DMS53 treated with DMSO at 0.1 percent for 48 hours (cell line): ENCODE measurements at regions not wholly inside any gene's neighbourhood (a gene's known extent, or its start where the extent isn't known, plus 50 kb on each side); places are given as distances from the start of the nearest gene placed in this dataset.

Experiments
- DNase-seq: peaks from one replicate; lab custom pipeline; 2025; ENCODE audit not compliant: unreplicated experiment; lab: John Stamatoyannopoulos, UW

DNA sequence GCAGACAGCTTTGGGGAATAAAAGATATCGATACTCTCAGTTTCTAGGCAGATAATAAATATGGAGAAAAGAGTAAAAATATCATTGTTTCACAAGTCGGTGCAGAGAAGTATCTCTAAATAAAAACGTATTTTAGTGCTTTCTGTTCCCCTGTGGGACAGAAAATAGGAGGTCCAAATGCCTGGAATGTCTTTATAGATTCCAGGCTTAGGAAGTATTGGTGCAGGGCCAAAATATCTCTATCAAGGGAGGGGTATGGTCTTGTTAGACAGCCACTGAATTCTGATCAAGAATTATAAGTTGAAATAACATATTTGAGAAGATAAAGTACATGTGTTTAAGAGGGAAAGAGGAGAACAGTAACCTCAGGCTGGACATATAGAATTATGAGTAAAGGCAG is 596.4 kb downstream of the PCDH18 start:
- DNase-seq = no peak

DNA sequence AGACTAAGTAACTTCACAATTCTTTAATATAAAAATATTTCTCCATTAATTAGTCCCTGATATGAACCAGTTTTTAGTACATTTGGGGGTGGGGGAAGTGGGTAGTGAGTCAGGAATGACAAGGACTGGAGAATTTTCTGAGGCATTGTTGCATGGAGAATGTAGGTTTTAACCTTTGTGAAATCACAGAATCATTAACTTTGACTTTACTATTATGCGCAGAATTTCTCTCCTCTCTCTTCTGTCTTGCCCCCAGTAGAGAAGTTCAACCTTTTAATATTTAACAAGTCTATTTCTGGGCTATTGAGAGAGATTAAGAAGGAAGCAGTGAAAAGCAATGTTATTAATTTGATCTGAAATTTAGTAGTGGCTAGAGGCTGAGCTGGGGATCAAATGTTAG is 597.0 kb downstream of the PCDH18 start:
- no peak for DNase-seq

DNA sequence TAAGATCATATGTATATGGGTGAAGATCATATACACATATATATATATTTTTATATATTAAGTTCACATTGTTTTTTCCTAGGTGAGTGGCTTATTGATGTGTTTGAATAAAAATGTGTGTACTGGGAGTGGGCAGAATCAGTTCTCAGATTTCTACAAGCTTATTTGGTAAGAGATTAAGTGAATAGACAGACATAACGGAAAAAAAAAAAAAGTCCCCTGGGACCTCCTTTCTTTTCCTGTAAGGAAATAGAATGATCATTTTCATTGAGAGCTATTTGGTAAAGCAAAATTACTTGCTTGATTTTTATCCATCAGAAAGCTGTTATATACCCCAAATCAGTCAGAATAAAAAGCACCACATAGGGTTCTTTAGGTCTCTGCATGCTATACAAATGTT is 597.7 kb downstream of the PCDH18 start:
- no peak for DNase-seq

DNA sequence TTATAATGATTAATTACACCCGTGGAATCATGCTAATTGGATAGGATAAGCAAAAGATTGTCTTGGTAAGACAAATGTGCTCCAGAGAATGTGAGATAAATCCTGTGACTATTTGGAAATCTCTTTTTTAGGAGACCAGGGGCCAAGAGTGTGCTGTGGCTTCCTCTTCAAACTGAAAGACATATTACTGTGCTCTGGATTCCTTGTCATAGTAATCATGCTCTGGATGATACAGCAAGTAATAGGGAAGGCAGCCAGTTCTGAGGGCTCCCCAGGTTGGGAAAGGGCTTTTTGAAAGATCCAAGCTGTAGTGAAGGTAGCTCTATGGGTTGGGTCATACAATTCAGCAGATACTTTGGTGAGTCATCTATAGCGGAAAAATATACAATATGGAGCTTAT is 600.5 kb downstream of the PCDH18 start:
- no peak for DNase-seq

DNA sequence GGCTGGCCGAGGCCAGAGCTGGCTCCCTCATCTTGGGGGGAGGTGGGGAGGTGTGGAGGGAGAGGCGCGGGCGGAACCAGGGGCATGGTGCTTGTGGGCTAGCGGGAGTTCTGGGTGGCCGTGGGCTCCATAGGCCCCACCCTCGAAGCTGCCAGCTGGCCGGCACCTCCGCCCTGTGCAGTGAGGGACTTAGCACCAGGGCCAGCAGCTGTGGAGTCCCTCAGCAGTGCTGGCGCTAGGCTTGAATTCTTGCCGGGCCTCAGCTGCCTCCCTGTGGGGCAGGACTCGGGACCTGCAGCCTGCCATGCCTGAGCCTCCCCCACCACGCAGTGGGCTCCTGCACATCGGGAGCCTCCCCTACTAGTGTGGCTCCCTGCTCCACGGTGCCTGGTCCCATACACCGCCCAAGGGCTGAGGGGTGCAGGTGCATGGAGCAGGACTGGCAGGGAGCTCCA is 603.3 kb downstream of the PCDH18 start:
- DNase-seq = no peak

DNA sequence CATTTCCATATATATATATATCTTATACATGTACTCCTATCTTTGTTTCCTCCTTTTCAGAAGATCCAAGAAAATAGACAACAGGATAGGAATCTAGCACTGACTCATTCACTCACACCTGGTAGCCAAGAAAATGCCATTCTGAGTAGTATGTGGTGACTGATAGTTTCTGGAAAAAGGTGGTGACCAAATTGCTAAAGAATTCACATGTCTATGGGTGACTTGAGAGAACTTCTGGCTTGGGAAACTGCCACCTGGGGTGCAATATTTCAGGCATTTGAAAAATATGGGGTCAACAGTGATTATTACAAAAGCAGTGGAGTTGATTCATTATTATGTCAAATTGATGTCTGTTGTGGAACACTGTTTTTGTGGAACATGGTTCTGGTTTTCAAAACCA is 605.1 kb downstream of the PCDH18 start:
- no peak for DNase-seq

DNA sequence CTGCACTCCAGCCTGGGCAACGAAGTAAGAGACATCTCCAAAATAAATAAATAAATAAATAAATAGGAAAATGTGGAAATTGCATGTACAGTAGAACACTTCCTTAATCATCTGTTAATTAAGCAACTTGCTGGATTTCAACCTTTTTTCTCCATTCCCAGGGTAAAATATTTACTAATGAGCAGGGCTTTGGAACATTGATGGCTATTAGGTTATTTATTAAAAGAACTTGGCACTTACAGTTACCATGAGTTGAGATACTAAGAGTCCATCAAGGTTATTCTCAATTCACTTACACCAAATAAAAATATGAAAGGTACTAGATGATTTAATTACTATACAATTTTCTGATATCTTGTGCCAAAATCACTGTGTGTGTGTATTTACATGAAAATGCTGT is 607.1 kb downstream of the PCDH18 start:
- DNase-seq = no peak

DNA sequence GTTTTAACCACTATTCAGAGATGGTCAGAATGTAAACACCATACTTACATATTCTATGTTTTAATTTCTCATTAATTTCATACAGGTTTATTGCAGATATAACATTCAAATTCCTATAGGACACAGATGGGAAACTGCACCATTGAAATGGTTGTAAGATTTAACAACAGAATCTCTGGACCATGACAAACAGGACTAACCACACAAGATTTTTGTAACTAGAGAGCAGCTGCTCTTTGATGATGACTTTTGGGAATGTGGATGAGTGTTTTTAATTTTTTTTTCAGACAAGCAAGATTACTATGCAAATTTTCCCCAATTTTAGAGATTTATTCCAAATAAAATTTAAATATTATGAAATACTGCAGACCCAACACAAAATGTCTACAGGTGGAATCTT is 610.2 kb downstream of the PCDH18 start:
- DNase-seq = no peak

DNA sequence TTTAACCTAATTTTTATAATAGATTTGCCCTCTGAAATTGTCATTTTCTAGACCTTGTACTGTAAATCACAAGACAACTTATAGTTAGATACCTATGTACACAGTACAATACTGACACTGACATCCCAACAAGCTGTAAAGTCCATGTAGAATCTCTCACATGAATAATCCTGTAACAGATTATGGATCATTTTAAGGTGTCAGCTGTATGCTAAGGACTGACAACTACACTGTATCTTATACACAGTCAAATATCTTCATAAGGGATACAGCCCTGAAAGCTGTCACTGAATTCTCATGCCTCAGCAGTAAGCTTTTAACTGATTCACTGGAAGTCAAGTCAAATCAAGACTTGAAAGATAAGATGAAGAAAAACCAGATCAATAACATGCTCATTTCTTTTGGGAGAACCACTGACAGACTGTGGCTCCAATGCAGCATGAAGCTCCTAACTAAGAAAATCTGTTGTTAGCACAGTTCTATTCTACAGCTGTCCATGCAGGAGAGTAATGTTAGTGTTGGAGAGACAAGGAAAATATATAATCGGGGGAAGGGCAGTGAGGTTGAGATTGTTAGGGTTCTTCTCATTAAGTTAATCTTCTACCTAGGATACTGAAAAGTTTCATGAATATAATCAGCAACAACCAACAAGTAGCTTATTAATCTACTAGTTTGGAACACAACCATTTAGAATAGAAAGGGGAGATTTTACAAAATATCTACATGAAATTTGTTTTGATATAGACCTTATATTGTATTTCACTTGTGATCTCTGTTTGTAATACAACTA is 612.0 kb downstream of the PCDH18 start:
- no peak for DNase-seq

DNA sequence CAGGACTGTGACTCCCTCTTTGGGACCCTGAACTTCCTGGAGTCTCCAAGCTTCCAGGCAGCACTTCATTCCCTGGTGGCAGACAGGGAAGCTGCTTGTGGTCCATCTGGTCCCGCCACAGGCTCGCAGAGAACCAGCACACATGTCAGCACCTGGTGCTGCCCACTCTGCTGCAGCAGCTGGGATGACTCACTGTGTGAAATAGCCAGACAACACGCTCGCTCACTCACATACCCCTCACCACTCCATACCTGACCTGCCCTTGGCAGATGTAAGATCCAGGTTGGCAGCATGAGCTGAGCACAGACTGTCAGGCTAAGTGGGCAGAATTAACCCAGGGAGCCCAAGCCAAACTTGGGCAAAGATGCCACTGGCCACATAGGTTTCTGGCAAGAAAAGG is 613.5 kb downstream of the PCDH18 start:
- peak; percentile 38 for DNase-seq

DNA sequence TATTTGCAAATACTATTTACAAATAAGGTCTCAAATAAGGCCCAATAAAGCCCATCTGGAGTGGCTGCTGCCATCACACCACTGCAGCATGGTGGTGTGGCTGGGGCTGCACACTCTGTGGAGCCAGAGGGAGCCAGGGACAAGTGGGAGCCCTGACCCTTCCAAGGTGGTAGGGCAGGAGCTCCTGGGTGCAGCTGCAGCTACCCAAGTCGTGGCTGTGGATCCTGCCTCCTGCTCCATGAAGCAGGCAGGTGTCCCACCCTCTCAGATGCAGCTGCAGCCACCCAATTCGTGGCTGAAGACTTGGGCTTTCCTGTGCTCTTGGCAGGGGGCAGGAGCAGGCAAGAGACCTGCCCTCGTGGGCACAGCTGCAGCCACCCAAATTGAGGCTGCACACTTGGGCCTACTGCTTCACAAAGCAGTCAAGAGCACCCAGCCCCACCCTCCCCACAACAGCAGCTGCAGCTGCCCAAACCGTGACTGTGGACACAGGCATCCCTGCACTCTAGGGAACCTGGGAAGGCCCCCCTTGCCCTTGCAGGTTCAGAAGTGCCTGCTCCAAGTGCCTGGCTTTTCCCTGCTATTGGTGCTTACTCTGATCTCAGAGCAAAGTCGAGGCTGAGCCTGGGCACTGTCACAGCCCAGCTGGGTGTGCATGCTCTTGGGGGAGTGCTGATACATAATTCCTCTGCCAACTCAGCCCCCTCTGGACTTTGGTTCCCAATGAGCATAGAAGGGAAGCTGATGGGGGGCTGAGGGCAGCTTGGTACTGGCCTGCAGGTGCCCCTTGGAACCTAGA is 614.8 kb downstream of the PCDH18 start:
- DNase-seq = no peak

DNA sequence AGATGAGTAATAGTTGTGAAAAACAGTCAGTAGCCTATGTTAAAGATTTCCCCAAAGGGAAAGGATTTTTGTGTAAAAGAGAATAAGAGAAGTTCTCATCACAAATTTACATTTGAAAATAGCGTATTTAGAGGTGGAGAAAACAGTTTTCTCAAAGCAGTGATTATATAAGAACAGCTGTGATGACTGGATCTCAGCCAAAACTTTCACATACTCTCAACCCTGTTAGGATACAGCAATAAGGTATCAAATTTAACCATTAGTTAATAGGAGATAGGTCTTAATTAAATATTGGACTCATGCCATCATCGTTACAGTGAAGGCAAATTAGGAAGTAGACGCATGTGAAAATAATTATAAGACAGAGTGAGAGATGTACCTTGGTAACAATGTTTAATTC is 622.7 kb downstream of the PCDH18 start:
- no peak for DNase-seq

DNA sequence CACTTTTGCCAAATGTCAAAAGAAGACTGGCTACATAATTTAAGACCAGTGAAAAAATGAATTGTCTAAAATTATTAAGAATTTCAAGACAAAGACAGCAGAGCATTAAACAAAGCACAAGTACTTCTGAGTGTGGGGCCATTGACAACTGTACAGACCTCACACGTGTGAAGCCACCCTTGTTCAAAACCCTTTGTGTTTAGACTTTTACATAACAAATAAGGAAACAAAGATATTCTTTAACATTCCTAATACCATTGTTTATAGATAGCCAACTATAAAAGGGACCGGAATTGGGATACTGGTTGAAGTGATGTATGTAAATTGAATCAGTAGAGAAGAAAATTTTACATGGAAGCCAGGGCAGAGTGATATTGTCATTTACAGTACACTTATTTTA is 624.2 kb downstream of the PCDH18 start:
- DNase-seq = no peak

DNA sequence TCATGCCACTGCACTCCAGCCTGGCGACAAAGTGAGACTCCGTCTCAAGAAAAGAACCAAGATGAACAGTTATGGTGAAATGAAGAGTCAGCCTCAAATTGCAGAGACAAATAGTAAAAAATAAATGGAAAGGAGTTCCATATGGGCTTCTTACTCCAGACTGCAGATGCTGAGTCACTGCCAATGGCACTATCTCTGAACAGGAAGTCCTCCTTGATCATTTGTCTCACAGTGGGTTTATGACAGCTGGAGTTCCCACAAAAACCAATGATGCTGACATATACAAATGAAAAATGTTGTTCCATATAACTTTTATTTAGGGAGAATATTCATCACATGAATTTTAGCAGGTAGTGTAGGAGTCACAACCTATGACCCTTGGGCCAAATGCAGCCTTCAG is 631.6 kb downstream of the PCDH18 start:
- DNase-seq = no peak

DNA sequence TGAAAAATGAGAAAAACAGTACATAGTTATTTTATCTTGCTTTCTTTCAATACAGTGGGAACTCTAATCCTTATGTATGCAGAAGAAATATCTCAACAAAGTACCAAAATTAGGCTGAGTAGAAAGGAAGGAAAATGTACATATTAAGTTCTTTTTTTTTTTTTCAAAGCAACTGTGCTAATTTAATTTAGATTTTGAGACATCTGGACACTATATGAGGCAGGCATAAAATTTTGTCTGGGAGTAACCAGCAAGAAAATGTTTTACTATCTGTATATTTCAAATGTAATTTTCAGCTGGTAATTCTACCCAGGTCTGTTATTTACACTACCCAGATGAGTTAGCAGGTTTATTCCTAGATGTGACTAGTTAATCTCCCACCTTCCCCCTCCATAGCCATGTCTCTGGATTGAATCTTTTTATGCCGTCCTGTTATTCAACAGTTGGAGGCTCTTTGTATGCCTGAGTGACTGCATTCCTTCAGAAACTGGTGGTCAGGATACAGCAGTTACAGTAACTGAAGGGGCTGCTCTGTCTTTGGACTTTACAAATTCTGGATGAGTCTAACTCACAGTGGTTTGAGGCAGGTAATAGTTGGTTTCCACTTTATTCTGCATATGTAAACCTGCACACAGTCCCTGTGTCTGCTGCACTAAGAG is 633.6 kb downstream of the PCDH18 start:
- DNase-seq = no peak

DNA sequence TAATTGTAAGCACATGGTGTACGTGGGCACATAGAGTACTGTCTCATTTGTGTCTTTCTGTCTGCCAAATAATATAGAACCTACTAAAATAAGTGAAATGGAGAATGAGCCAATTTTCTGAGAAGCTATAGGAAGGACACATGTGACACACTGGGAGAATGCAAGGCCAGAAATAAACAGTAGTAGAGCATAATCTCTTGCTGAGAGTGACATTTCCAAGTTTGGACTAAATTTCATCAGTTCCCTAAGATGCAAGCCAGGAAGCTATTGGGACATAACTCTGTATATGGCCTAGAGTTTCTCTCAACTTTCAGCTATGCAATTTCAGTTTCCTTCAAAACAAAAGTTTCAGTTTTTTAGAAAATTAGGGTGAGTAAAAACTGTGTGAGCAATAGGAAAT is 638.7 kb downstream of the PCDH18 start:
- DNase-seq = no peak

DNA sequence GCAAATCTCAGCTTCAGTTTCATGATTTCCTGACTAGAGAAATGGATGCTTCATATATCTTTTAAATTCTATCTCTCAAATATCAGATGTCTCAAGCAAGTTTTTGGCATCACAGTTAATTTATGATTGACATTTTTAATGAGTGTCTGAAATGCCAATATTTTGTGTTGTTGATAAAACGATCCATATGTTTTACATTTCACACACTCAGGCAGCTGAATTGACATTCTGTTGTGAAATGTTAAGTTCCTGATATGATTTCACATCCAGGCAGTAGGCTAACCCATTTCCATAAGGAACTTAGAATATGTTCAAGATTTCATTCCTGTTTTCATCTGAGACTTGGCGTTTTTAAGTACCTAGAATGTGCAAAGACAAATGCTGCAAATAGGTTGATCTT is 650.6 kb downstream of the PCDH18 start:
- DNase-seq = no peak

DNA sequence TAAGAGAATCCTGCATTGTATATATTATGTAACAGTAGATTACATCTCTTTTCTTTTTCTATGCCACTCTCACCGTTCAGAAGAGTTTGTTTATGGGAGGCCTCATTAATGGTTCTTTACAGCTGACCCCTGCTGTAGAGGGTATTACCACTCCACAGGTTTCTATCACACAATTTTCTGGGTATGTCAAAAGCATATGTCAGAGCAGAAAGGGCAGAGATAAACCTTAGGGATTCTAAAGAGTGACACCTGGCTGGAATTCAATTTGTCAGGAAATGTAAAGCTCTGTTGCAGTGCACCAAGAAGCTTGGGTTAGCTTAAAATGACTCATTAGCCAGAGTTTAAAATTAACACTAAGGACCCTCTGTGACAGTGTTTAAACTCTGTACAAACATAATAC is 658.7 kb downstream of the PCDH18 start:
- DNase-seq = no peak

DNA sequence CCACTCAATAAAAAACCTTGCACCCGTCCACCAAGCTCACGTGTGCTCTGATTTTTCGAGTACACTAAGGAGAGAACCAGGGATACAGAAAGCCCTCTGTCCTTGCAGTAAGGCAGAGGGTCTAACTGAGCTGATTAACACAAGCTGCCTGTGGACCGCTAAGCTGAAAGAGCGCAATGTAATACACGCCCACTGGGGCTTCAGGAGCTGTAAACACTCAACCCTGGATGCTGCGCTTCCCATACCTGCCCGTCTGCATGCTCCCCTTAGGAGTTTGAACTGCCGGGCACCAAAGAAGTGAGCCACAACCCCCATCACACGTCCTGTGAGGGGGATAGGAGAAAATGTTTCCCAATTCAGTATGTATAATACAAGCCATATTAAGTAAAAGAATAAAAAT is 664.8 kb downstream of the PCDH18 start:
- DNase-seq = no peak

DNA sequence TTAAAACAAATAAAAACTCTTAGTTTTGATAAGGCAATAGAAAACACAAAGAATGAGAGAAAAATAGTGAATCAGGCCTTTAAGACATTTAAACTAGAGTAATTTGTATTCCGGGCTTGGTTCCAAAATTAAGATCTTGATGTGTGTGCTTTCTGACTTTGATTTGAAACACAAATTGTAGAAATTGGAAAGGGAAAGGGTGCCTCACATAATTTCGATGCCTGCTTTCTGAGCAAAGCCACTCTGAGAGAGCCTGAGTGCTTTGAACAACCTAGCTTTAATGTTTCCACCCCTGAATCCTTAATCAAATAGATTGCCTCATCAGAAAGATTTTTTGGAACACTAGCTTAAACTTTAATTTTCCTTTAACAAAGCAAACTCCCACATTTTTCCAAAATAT is 666.8 kb downstream of the PCDH18 start:
- DNase-seq = no peak

DNA sequence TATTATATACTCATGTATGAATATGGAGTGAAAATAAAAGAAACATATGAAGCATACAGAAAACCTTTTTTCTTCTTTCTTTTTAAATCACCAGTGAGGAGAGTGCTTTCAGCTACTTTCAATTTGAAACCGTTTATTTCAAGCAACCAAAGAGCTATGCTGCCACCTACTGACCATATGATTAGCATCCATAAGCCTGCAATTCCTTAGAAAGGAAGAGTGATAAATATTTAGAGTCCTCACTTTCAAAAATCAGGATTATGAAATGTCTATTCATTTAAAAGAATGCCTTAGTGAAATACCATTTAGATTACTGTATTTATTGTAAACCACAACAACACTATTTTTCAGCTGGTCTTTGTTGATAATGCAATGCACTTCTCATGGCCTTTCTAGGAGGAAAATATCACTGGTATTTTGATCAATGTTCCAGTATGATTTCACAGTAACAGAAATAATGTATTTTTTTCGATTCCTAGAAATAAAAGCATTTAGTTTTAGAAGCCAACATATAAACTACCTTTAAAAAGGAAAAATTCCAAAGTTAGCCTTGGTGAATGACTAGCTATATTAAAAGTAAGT is 667.6 kb downstream of the PCDH18 start:
- peak; percentile 55 for DNase-seq

DNA sequence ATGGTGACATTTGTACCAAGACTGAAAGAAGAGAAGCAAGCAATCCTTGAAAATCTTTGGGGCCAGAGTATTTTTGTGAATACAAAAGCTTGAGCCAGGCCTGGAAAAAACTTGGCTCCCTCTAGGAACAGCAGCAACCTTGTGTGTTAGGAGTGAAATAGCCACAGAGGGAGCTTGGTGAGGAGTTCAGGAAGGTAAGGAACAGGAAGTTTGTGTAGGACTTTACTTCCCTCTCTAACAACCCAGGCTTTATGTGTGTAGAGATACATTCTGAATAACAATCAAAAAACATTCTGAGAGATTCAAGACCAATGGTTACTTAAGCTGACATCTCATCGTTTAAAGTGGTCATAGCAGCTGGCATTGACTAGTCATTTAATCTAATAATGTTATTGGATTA is 668.5 kb downstream of the PCDH18 start:
- peak; percentile 24 for DNase-seq
